Astrocyte of the cerebellum (primary cell): ENCODE measurements at regions not wholly inside any gene's neighbourhood (a gene's known extent, or its start where the extent isn't known, plus 50 kb on each side); places are given as distances from the start of the nearest gene placed in this dataset.

Experiments used
- DNase-seq: peaks from one replicate; pipeline ENCODE4 v3.0.0-alpha.2; 2011; ENCODE audit warnings: low read depth
- H3K4me3 ChIP-seq: 2 replicates; pipeline ENCODE4 v1.5.1; 2011; ENCODE audit warnings: mild to moderate bottlenecking, low read depth, low read length, moderate library complexity
- CTCF ChIP-seq: IDR thresholded peaks from 2 replicates; pipeline ENCODE4 v1.5.1; 2012; ENCODE audit warnings: low read length, low read depth, moderate library complexity, mild to moderate bottlenecking; ENCODE audit errors: missing control alignments
- in situ Hi-C: cut with HindIII; loops from 2 replicates; pipeline ENCODE4 v1.10.0; 2017; ENCODE audit warnings: low sequenced_read_pairs

DNA sequence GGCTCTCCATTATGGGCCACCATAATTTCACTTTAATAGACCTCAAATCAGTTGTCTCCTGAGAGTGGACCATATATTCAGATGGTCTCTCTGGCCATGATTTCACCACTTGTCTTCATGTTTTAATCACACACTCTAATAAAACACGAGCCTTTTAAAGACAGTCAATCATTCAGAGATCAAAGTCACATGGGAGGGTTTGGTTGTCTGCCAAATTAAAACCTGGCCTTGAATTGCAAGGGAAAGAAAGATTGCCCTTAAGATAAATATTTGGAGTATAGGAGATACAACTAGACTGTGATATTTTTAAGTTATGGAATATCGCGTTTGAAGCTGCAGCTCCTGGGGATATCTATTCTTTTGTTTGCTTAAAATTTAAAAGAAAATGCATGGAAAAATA, 377.8 kb upstream of the DDX18 start:
- in situ Hi-C loops, result no loop called here
- no peak for TF ChIP-seq CTCF
- no peak overlapping the region for H3K4me3 ChIP-seq
- DNase-seq, result no peak

- DNase-seq, result no peak
- no peak overlapping the region for H3K4me3 ChIP-seq
- no peak for TF ChIP-seq CTCF
- in situ Hi-C loops, result no loop called here
Observed at GRCh38 chr2:117470311-117471095, 344.0 kb upstream of the DDX18 start.

DNA sequence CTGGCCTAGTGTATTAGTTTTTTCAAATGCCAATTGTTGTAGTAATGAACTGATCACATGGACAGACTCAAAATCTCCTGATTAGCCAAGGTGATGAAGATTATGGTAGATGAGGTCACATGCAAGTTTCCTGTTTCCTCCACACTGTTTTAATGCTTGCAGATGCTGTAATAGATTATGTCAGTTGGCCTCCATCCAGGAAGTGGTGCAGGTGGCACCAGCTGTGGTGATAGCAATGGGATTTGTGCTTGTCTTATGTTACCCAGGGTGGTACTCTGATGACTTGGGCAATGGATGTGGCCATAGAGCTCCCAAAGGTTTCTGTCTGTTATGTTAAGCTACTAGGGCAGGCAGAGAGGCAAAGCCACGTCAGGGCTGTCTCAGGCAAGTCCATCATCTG, 332.9 kb upstream of the DDX18 start:
- DNase-seq, result no peak
- TF ChIP-seq CTCF, result no peak
- in situ Hi-C loops, result no loop called here
- H3K4me3 ChIP-seq, result no peak overlapping the region

- H3K4me3 ChIP-seq, result no peak overlapping the region
- in situ Hi-C loops, result no loop called here
- no peak for DNase-seq
- TF ChIP-seq CTCF, result no peak
Observed at GRCh38 chr2:117485588-117485987, 328.9 kb upstream of the DDX18 start.

- no peak for TF ChIP-seq CTCF
- DNase-seq, result no peak
- in situ Hi-C loops, result no loop called here
- H3K4me3 ChIP-seq, result no peak overlapping the region
Observed at GRCh38 chr2:117486081-117486480, 328.4 kb upstream of the DDX18 start.

DNA sequence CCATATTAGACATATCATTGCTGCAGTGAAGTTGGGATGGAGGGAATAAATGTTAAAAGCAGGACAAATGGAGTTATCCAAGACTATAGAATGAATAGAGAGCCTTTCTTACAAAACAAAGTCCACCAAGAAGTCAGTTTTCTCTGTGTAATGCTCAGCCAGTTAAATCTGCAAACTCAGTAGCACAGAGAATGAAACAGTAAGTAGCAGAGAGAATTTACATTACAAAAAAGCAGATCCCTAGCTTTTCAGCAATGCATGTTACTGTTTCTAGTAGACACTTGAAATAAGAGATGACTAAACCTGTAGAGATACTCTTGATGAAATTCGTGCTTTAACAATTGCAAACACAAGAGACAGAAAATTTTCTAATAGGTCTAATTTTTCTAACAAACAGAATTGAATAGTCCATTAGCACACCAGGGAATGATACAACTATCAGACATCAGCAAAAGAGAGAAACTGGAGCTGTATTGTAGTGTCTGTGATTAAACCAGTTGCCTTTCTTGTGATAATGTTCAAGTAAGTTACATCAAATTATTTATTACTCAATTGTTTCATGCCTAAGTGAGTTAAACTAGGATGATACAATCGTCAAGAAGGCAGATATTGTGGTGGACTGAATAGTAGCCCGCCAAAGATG, 322.2 kb upstream of the DDX18 start:
- in situ Hi-C loops, result no loop called here
- no peak for TF ChIP-seq CTCF
- DNase-seq, result no peak
- no peak overlapping the region for H3K4me3 ChIP-seq
